ENCODE measurements at regions not wholly inside any gene's neighbourhood (a gene's known extent, or its start where the extent isn't known, plus 50 kb on each side); places are given as distances from the start of the nearest gene placed in this dataset.

DNA sequence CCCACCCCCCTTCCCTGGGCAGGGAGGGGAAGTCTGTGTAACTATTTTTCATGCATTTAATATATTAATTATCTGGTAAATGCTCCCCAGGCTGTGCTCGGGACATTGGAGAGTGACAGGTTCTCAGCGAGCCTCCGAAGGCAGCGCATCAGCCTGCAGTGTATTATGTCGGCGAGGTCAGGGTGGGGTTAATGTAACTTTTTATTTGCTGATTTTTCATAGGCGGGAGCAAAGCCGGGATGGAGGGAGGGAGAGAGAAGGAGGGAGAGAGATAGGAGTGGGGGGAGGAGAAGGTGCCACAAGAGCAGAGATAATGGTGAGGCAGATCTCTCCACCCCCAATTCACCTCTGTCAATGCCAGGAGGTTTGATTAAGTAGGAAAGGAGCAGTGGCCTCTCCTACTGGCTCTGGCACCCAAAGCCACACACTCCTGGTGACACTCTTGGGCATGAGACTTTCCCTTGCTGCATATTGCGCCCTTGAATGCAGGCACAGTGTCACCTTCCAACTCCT lies 104.0 kb downstream of the MRM1 start:
- Histone ChIP-seq H3K79me2 (ENCODE audit: insufficient read depth, low read length) (no peaks in the 10 kb centered on the region), H3K4me3 (ENCODE audit: insufficient read depth, low read depth, low read length) (no peak overlapping the region), H3K9ac (ENCODE audit: low read length) (no peak overlapping the region), H3K36me3 (ENCODE audit: insufficient read depth, low read length) (no peaks in the 10 kb centered on the region), H3K4me1 (ENCODE audit: insufficient read depth, low read length) (no peaks in the 10 kb centered on the region), H3K4me2 (ENCODE audit: low read length) (no peak overlapping the region), H3K9me3 (ENCODE audit: insufficient read depth, low read depth, low read length) (no peaks in the 10 kb centered on the region), H4K20me1 (ENCODE audit: insufficient read depth, low read length) (peaks cover 3% of the 10 kb centered on the region), H3K27ac (ENCODE audit: low read depth, low read length) (no peak overlapping the region), H2AFZ (ENCODE audit: low read depth, low read length) (no peak overlapping the region), H3K27me3 (ENCODE audit: insufficient read depth, low read length) (peaks cover 10% of the 10 kb centered on the region)
- Mint-ChIP-seq H3K27ac (ENCODE audit: unreplicated experiment) (no peak overlapping the region), H3K27me3 (ENCODE audit: low read depth, unreplicated experiment) (peaks cover 59% of the 10 kb centered on the region), H3K36me3 (ENCODE audit: low read depth, unreplicated experiment) (no peaks in the 10 kb centered on the region), H3K4me3 (ENCODE audit: unreplicated experiment) (no peak overlapping the region), H3K4me1 (ENCODE audit: low read depth, unreplicated experiment) (no peaks in the 10 kb centered on the region), H3K9me3 (ENCODE audit: unreplicated experiment) (peaks cover 4% of the 10 kb centered on the region)
- TF ChIP-seq EZH2 (IDR thresholded peaks at IDR 0.05; ENCODE audit: insufficient read depth, low read length), result no peak
- TF ChIP-seq, protein P1, sequence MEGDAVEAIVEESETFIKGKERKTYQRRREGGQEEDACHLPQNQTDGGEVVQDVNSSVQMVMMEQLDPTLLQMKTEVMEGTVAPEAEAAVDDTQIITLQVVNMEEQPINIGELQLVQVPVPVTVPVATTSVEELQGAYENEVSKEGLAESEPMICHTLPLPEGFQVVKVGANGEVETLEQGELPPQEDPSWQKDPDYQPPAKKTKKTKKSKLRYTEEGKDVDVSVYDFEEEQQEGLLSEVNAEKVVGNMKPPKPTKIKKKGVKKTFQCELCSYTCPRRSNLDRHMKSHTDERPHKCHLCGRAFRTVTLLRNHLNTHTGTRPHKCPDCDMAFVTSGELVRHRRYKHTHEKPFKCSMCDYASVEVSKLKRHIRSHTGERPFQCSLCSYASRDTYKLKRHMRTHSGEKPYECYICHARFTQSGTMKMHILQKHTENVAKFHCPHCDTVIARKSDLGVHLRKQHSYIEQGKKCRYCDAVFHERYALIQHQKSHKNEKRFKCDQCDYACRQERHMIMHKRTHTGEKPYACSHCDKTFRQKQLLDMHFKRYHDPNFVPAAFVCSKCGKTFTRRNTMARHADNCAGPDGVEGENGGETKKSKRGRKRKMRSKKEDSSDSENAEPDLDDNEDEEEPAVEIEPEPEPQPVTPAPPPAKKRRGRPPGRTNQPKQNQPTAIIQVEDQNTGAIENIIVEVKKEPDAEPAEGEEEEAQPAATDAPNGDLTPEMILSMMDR (IDR thresholded peaks at IDR 0.05; ENCODE audit: insufficient read depth, low read depth, low read length), result no peak
- DNase-seq (ENCODE audit: low read depth) (no peak), FAIRE-seq (no peak)

DNA sequence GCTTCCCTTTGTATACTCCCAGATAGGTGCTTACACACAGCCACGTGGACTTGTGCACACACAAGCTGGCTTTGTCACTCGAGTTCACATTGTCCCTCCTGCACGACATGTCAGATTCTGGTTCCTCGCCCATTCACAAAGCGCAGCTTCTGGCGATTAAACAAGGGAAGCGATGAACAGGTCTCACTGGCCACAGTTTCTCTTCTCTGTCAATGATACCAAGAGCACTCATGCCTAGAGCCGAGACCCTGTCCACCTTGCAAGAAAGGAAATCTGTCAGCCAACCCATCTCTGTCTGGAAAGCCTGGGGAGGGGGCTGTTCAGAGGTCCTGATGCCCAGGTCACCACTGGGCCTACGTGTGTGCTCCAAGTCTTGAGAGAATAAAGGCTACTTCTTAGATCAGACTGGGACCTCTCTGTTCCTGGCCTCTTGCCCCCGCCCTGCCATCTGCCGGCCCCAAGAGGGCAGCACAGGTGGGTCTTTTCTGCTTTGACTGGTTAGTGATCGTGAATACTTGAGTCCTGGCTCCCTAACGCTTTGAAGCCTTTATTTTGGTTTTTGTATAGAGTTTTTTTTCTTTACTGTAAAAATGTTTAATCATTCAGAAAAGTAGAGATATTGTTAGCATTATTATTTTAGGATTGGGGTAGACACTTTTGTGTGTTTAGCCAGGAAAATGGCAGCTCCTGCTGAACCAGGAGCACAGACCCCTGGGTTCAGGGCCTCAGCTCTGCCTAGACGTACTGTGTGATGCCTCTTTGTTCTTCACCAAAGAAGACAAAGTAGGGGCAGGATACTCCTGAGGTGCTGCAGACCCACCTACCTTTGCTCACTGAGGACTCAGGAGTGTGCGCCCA lies 104.7 kb downstream of the MRM1 start:
- Histone ChIP-seq H3K4me1 (ENCODE audit: insufficient read depth, low read length) (no peaks in the 10 kb centered on the region), H2AFZ (ENCODE audit: low read depth, low read length) (no peak overlapping the region), H3K4me2 (ENCODE audit: low read length) (no peak overlapping the region), H3K4me3 (ENCODE audit: insufficient read depth, low read depth, low read length) (no peak overlapping the region), H3K9me3 (ENCODE audit: insufficient read depth, low read depth, low read length) (no peaks in the 10 kb centered on the region), H3K79me2 (ENCODE audit: insufficient read depth, low read length) (no peaks in the 10 kb centered on the region), H3K9ac (ENCODE audit: low read length) (no peak overlapping the region), H4K20me1 (ENCODE audit: insufficient read depth, low read length) (peaks cover 3% of the 10 kb centered on the region), H3K36me3 (ENCODE audit: insufficient read depth, low read length) (no peaks in the 10 kb centered on the region), H3K27ac (ENCODE audit: low read depth, low read length) (no peak overlapping the region), H3K27me3 (ENCODE audit: insufficient read depth, low read length) (peaks cover 8% of the 10 kb centered on the region)
- Mint-ChIP-seq H3K4me1 (ENCODE audit: low read depth, unreplicated experiment) (no peaks in the 10 kb centered on the region), H3K36me3 (ENCODE audit: low read depth, unreplicated experiment) (no peaks in the 10 kb centered on the region), H3K27me3 (ENCODE audit: low read depth, unreplicated experiment) (peaks cover 51% of the 10 kb centered on the region), H3K9me3 (ENCODE audit: unreplicated experiment) (peaks cover 4% of the 10 kb centered on the region), H3K4me3 (ENCODE audit: unreplicated experiment) (no peak overlapping the region), H3K27ac (ENCODE audit: unreplicated experiment) (no peak overlapping the region)
- TF ChIP-seq EZH2 (IDR thresholded peaks at IDR 0.05; ENCODE audit: insufficient read depth, low read length), result no peak
- TF ChIP-seq, protein P1 (IDR thresholded peaks at IDR 0.05; ENCODE audit: insufficient read depth, low read depth, low read length), result peak; percentile 44
- peak; percentile 7 for DNase-seq (ENCODE audit: low read depth)
- no peak for FAIRE-seq

DNA sequence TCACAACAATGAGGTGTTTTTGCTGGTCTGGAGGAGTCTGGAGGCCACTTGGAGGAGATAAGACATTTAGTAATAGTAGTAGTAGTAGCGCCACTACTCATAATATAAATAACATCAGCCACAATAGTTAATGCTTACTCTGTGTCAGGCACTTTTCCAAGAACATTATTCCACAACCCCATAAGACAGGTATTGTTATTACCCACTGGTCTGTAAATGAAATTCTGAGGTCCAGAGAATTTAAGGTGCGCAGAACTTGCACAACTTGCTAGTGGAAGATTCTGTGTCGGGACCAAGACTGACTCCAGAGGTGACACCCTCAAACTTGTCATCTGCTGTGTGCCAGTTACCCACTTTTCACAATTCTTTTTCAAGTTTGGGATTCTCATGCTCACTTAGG lies 106.5 kb downstream of the MRM1 start:
- TF ChIP-seq EZH2 (IDR thresholded peaks at IDR 0.05; ENCODE audit: insufficient read depth, low read length), result no peak
- TF ChIP-seq, protein P1 (IDR thresholded peaks at IDR 0.05; ENCODE audit: insufficient read depth, low read depth, low read length), result no peak
- no peak overlapping the region for H3K9ac ChIP-seq (ENCODE audit: low read length)
- H3K4me1 ChIP-seq (ENCODE audit: insufficient read depth, low read length), result no peaks in the 10 kb centered on the region
- H3K9me3 ChIP-seq (ENCODE audit: insufficient read depth, low read depth, low read length), result no peaks in the 10 kb centered on the region
- peaks cover 3% of the 10 kb centered on the region for H4K20me1 ChIP-seq (ENCODE audit: insufficient read depth, low read length)
- H2AFZ ChIP-seq (ENCODE audit: low read depth, low read length), result no peak overlapping the region
- no peak overlapping the region for H3K4me2 ChIP-seq (ENCODE audit: low read length)
- H3K36me3 ChIP-seq (ENCODE audit: insufficient read depth, low read length), result no peaks in the 10 kb centered on the region
- Mint-ChIP-seq H3K27me3 (ENCODE audit: low read depth, unreplicated experiment) (peaks cover 35% of the 10 kb centered on the region), H3K9me3 (ENCODE audit: unreplicated experiment) (no peaks in the 10 kb centered on the region), H3K4me3 (ENCODE audit: unreplicated experiment) (no peak overlapping the region), H3K27ac (ENCODE audit: unreplicated experiment) (no peak overlapping the region), H3K4me1 (ENCODE audit: low read depth, unreplicated experiment) (peaks cover 3% of the 10 kb centered on the region), H3K36me3 (ENCODE audit: low read depth, unreplicated experiment) (no peaks in the 10 kb centered on the region)
- no peak overlapping the region for H3K27ac ChIP-seq (ENCODE audit: low read depth, low read length)
- DNase-seq (ENCODE audit: low read depth), result no peak
- peaks cover 18% of the 10 kb centered on the region for H3K27me3 ChIP-seq (ENCODE audit: insufficient read depth, low read length)
- H3K4me3 ChIP-seq (ENCODE audit: insufficient read depth, low read depth, low read length), result no peak overlapping the region
- no peak for FAIRE-seq
- H3K79me2 ChIP-seq (ENCODE audit: insufficient read depth, low read length), result no peaks in the 10 kb centered on the region
